Activated B cell treated with CpG ODN at 0.5 μM for 24 hours (primary cell): ENCODE measurements at regions not wholly inside any gene's neighbourhood (a gene's known extent, or its start where the extent isn't known, plus 50 kb on each side); places are given as distances from the start of the nearest gene placed in this dataset.

Experiments
- ATAC-seq: fragments of 200-7000 bp; cut with Tn5 transposase; one replicate; pipeline ENCODE4 v1.10.0; 2021; ENCODE audit warnings: low read depth, mild to moderate bottlenecking, moderate library complexity
- CTCF ChIA-PET: fragments of 350-600 bp; sonication (Branson Sonifier 250); formaldehyde crosslinking; loops from one replicate; lab custom pipeline; 2021; ENCODE audit warnings: antibody characterized with exemption; lab: Charles Lee
- POLR2A ChIA-PET: fragments of 350-600 bp; sonication (Branson Sonifier 250); formaldehyde crosslinking; loops from one replicate; lab custom pipeline; 2021; ENCODE audit warnings: antibody characterized with exemption; lab: Charles Lee
- DNase-seq: peaks from one replicate; pipeline ENCODE4 v3.0.0; 2022
- H3K27ac Mint-ChIP-seq: one replicate; pipeline ENCODE4 v1.8.0; 2020; ENCODE audit warnings: mixed read lengths
- H3K27me3 Mint-ChIP-seq: one replicate; pipeline ENCODE4 v1.8.0; 2021; ENCODE audit warnings: mixed read lengths
- H3K36me3 Mint-ChIP-seq: one replicate; pipeline ENCODE4 v1.8.0; 2021; ENCODE audit warnings: low read depth, mixed read lengths
- H3K4me1 Mint-ChIP-seq: one replicate; pipeline ENCODE4 v1.8.0; 2021; ENCODE audit warnings: mixed read lengths
- H3K4me3 Mint-ChIP-seq: one replicate; pipeline ENCODE4 v1.8.0; 2020; ENCODE audit warnings: mild to moderate bottlenecking, mixed read lengths
- H3K9me3 Mint-ChIP-seq: one replicate; pipeline ENCODE4 v1.8.0; 2020; ENCODE audit warnings: mixed read lengths
- CTCF ChIP-seq: fragments of 200-600 bp; IDR thresholded peaks from one replicate; pipeline ENCODE4 v1.8.0; 2022; ENCODE audit warnings: antibody characterized with exemption, mild to moderate bottlenecking
- intact Hi-C: fragments of 100-400 bp; cut with micrococcal nuclease; formaldehyde crosslinking; loops from one replicate; pipeline ENCODE4 v1.15.1; 2024

DNA sequence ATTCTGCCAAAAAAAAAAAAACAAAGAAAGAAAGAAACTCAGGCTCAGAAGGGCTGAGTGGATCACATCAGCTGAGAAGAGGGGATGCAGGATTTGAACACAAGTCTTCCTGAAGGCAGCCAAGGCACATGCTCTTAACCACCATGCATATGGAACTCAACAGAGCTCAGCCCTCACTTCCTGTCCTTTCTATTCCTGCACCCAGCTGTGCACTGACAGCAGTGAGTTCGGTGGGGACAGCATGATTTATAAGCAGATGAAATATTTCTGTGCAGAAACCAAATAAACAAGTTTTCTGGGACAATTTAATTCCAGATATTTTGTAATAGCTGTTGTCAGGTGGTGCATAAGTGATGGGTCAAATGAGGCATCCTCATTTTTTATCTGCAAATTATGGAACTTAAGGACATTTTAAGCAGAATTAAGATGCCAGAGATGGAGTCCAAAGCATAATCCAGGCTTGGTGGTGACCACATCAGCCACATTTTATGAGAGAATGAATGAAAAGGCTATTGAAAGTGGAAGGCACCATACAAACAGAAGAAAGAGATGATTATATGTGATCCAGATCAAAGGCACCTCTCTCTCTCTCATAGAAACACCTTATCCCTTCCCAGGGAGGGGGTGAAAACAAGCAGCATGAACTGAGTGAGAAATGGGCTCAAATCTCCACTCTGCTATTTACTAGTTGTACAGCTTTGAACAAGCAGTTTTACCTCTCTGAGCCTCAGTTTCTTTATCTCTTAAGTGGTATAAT is 303.6 kb upstream of the MSX2 start:
- POLR2A ChIA-PET: no interaction called here
- Mint-ChIP-seq H3K4me3 (no peak overlapping the region), H3K27ac (no peak overlapping the region), H3K4me1 (peaks cover 4% of the 10 kb centered on the region), H3K9me3 (no peaks in the 10 kb centered on the region), H3K36me3 (no peaks in the 10 kb centered on the region), H3K27me3 (peaks cover 7% of the 10 kb centered on the region)
- intact Hi-C loops: no loop called here
- TF ChIP-seq CTCF: no peak
- CTCF ChIA-PET: interaction anchor here (0.6 kb wide), 1 partner anchor 169 kb away, joined by 3 read pairs; no protein-coding TSS in a partner anchor
- ATAC-seq (no peak), DNase-seq (no peak)

DNA sequence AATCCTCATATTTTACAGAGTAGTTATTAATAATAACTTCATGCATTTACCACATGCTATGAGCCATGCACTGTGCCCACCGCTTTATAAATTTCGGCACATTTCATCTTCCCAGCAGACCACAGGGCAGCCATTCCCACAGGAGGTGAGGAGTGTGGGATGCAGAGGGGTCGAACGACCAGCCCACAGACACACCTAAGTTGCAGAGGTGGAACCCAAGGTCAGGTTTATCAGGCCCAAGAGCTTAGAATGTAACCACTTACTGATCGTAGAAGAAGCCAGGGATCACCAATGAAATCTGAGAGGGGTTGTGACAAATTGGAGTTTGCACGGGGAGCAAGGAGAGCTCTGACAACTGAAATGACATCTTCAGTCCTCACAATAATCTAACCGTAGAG is 303.0 kb upstream of the MSX2 start:
- ATAC-seq (no peak), DNase-seq (no peak)
- H3K27me3 Mint-ChIP-seq: peaks cover 7% of the 10 kb centered on the region
- TF ChIP-seq CTCF: no peak
- intact Hi-C loops: no loop called here
- H3K4me1 Mint-ChIP-seq: peaks cover 4% of the 10 kb centered on the region
- CTCF ChIA-PET: interaction anchor here (0.6 kb wide), 1 partner anchor 169 kb away, joined by 3 read pairs; no protein-coding TSS in a partner anchor
- no peak overlapping the region for H3K27ac Mint-ChIP-seq
- POLR2A ChIA-PET: no interaction called here
- H3K36me3 Mint-ChIP-seq: no peaks in the 10 kb centered on the region
- H3K4me3 Mint-ChIP-seq: no peak overlapping the region
- H3K9me3 Mint-ChIP-seq: no peaks in the 10 kb centered on the region

GRCh38 chr5:174423558-174423957 is 300.8 kb upstream of the MSX2 start:
- H3K27ac Mint-ChIP-seq: no peak overlapping the region
- CTCF ChIA-PET: no interaction called here
- ATAC-seq (no peak), DNase-seq (no peak)
- H3K4me3 Mint-ChIP-seq: no peak overlapping the region
- POLR2A ChIA-PET: no interaction called here
- intact Hi-C loops: no loop called here
- peaks cover 6% of the 10 kb centered on the region for H3K27me3 Mint-ChIP-seq
- peaks cover 4% of the 10 kb centered on the region for H3K4me1 Mint-ChIP-seq
- no peaks in the 10 kb centered on the region for H3K9me3 Mint-ChIP-seq
- TF ChIP-seq CTCF: no peak
- no peaks in the 10 kb centered on the region for H3K36me3 Mint-ChIP-seq

DNA sequence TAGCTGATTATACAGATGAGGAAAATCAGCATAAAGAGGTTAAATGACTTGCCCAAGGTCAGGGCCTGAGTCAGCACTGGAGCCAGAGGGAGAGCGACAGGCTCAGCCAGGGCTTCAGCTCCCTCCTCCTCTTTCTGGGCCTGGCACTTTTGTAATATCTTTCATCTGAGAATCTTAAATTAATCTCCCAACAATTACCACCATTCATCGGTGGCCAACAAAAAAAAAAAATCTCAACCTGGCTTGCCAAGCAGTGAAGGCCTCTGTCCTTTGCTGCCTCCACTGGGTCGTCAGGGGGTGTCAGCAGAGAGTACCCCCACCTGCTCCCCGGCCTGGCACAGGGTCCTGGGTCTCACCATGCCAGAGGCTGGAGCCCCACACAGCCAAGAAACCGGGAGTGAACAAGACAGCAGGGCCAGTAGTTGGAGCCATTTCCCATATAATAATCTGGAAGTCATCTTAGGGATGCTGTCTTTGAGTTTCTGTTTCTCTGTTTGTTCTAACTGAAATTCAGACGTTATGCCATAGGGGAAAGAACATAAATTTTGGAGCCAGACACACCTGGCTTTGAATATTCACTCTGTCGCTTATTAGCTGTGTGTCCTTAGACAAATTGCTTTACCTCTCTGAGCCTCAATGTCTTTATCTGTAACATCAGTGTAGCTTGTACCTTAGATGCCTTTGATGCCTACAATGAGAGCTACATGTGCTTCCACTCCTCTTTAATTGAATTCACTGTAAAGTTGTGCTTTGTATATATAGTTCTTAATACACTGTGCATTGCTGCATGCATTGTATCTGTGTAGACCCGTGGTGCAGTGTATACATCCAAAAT is 299.9 kb upstream of the MSX2 start:
- H3K36me3 Mint-ChIP-seq: no peaks in the 10 kb centered on the region
- DNase-seq (no peak), ATAC-seq (no peak)
- H3K27me3 Mint-ChIP-seq: peaks cover 6% of the 10 kb centered on the region
- no peak overlapping the region for H3K27ac Mint-ChIP-seq
- CTCF ChIA-PET: no interaction called here
- POLR2A ChIA-PET: no interaction called here
- no peaks in the 10 kb centered on the region for H3K9me3 Mint-ChIP-seq
- no peak for TF ChIP-seq CTCF
- no peak overlapping the region for H3K4me3 Mint-ChIP-seq
- intact Hi-C loops: no loop called here
- H3K4me1 Mint-ChIP-seq: peaks cover 4% of the 10 kb centered on the region

- no peak for ATAC-seq
- ChIA-PET CTCF (no interaction called here), POLR2A (no interaction called here)
- no peak for TF ChIP-seq CTCF
- intact Hi-C loops: no loop called here
- Mint-ChIP-seq H3K36me3 (no peaks in the 10 kb centered on the region), H3K9me3 (no peaks in the 10 kb centered on the region), H3K27ac (no peak overlapping the region), H3K4me3 (no peak overlapping the region), H3K4me1 (no peaks in the 10 kb centered on the region), H3K27me3 (no peaks in the 10 kb centered on the region)
- no peak for DNase-seq
These were observed 299.0 kb upstream of the MSX2 start for GRCh38 chr5:174425271-174425963.
